GM21529 (cell line): ENCODE measurements at regions not wholly inside any gene's neighbourhood (a gene's known extent, or its start where the extent isn't known, plus 50 kb on each side); places are given as distances from the start of the nearest gene placed in this dataset.

Source experiments
- ATAC-seq: cut with Tn5 transposase; IDR thresholded peaks from one replicate; pipeline ENCODE4 v1.9.1; 2021; ENCODE audit not compliant: unreplicated experiment

GRCh38 chr18:46341986-46342525 is 237.9 kb downstream of the HAUS1 start:
- ATAC-seq = no peak

GRCh38 chr18:46343456-46343855 is 239.3 kb downstream of the HAUS1 start:
- ATAC-seq = no peak

- peak; percentile 90 for ATAC-seq
These were observed 239.8 kb downstream of the HAUS1 start for GRCh38 chr18:46343931-46344372.

GRCh38 chr18:46344416-46345180 is 240.4 kb downstream of the HAUS1 start:
- ATAC-seq = no peak

- ATAC-seq = no peak
These were observed 240.9 kb downstream of the HAUS1 start for GRCh38 chr18:46345181-46345465.

- ATAC-seq = no peak
These were observed 242.0 kb downstream of the HAUS1 start for GRCh38 chr18:46346213-46346612.

GRCh38 chr18:46346896-46347630 is 242.9 kb downstream of the HAUS1 start:
- no peak for ATAC-seq

- ATAC-seq = no peak
These were observed 246.5 kb downstream of the HAUS1 start for GRCh38 chr18:46350598-46351159.

- no peak for ATAC-seq
These were observed 248.5 kb downstream of the HAUS1 start for GRCh38 chr18:46352520-46353250.

GRCh38 chr18:46353460-46353859 is 249.3 kb downstream of the HAUS1 start:
- ATAC-seq = no peak

- no peak for ATAC-seq
These were observed 252.3 kb downstream of the HAUS1 start for GRCh38 chr18:46356278-46357033.

- no peak for ATAC-seq
These were observed 256.0 kb downstream of the HAUS1 start for GRCh38 chr18:46360102-46360699.

- ATAC-seq = no peak
These were observed 256.7 kb downstream of the HAUS1 start for GRCh38 chr18:46360866-46361265.

GRCh38 chr18:46362533-46362932 is 258.3 kb downstream of the HAUS1 start:
- ATAC-seq = no peak

- ATAC-seq = no peak
These were observed 259.9 kb downstream of the HAUS1 start for GRCh38 chr18:46364048-46364447.

GRCh38 chr18:46366201-46366600 is 262.0 kb downstream of the HAUS1 start:
- ATAC-seq = no peak

GRCh38 chr18:46366751-46367376 is 262.7 kb downstream of the HAUS1 start:
- no peak for ATAC-seq

GRCh38 chr18:46369323-46369722 is 265.1 kb downstream of the HAUS1 start:
- ATAC-seq = no peak

GRCh38 chr18:46370898-46371297 is 266.7 kb downstream of the HAUS1 start:
- no peak for ATAC-seq

- ATAC-seq = no peak
These were observed 268.5 kb downstream of the HAUS1 start for GRCh38 chr18:46372670-46373069.
